Suppressor macrophage treated with lipopolysaccharide for 4 hours (primary cell): ENCODE measurements at regions not wholly inside any gene's neighbourhood (a gene's known extent, or its start where the extent isn't known, plus 50 kb on each side); places are given as distances from the start of the nearest gene placed in this dataset.
"Not testable (repeated sequence)": the region's sequence is repeated elsewhere in the genome, so short reads cannot be mapped to it uniquely, and the experiment has no call there.

Source experiments
- DNase-seq: peaks from one replicate; pipeline ENCODE4 v3.0.0-alpha.2; 2020

DNA sequence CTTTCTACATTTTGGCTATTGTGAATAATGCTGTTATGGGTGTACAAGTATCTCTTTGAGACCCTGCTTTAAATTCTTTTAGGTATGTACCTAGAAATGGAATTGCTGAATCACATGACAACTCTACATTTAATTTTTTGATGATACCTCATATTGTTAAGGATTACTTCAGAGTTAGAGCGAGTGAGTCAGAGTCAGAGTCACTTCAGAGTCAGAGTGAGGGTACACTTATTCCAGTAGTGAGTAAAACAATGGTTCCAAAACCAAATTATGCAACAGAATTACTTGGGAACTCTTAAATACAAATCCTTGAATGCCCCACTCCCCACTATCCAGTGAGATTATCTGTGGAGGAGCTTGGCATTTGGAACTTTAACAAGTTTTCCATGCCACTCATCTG, 50.3 kb upstream of the SNRK start:
- DNase-seq, result no peak

DNA sequence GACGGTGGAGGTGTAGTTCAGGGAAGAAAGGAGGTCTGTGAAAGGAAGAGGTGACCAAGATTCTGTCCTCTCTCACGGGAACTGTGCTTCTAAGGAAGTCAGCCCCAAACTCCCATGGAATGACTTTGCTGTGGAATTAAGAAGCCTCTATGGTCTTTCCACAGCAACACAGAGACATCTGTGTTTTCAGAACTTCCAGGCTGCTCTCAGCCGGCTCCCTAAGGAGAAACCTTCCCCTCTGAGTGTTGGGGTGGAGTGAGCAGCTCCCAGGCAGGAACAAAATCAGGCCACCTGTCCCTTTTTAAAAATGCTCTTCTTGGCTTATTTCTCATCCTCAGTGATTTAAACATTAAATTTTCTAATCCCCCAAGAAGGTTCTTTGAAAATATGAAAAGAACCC, 53.3 kb upstream of the SNRK start:
- DNase-seq, result no peak

DNA sequence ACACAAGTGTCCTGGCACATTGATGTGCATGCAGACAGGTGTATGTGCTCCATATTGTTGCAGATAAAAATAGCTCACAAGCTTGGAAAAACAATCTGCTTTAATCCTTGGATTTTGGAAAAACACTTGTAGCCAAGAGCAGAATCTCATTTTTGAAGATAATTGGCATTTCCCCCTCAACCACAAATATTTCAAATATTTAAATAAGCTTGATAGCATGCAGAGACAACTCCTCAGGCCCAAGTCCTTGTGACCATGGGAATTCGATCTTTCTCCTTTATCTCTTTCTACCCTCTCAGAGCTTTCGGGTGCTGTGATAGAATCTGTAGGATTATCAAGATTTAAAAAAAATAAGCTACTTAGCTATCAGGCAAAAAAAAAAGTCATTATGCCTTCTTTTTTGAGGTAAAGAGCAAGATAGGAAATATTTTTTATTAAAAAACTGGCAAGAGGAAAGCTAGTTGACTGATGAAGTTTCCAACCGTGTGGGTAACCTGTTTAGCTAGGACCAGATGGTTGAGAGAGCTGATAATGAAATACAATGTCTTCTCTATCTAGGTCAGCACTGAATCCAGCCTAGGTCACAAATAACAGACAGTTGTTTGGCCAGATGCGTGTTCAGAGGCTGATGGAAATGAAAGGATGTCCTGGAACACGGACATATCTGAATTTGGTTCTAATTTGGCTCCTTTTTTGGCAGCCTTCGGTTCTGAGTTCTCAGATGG, 54.9 kb upstream of the SNRK start:
- DNase-seq, result no peak

DNA sequence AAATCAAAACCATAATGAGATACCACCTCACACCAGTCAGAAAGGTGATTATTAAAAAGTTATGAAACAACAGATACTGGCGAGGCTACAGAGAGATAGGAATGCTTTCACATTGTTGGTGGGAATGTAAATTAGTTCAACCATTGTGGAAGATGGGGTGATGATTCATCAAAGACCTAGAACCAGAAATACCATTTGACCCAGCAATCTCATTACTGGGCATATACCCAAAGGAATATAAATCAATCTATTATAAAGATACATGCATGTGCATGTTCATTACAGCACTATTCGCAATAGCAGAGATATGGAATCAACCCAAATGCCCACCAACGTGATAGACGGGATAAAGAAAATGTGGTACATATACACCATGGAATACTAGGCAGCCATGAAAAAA, 56.5 kb upstream of the SNRK start:
- DNase-seq, result not testable (repeated sequence)

DNA sequence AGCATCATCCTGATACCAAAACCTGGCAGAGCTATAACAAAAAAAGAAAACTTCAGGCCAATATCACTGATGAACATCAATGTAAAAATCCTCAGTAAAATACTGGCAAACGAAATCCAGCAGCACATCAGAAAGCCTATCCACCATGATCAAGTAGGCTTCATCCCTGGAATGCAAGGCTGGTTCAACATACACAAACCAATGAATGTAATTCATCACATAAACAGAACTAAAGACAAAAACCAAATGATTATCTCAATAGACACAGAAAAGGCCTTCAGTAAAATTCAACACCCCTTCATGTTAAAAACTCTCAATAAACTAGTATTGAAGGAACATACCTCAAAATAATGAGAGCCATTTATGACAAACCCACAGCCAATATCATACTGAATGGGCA, 58.7 kb upstream of the SNRK start:
- not testable (repeated sequence) for DNase-seq

DNA sequence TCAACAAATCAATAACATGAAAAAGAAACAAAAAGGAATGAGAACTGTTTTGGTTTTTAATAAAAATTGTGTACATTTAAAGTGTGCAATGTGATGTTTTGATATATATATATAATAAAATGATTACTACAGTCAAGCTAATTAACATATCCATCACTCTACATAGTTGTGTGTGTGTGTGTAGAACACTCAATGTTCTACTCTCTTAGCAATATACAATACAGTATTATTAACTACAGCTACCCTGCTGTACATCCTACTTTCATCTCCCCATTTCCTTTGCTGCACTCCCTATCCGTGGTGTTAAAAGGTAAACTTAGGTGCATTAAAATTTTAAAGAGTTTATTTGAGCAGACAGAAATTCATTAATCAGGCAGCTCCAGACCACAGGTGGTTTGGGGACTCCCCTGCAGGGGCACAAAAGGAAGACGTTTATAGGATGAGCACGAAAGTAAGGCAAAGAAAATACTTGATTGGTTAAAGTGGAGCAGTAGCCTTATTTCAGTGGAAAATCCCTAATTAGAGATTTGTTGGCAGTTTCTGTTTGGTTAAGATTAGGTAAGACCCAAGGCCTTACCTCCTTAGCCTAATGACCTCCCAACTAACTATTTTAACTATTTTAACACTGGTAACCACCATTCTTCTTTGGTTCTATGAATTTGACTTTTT, 61.8 kb upstream of the SNRK start:
- DNase-seq, result no peak

DNA sequence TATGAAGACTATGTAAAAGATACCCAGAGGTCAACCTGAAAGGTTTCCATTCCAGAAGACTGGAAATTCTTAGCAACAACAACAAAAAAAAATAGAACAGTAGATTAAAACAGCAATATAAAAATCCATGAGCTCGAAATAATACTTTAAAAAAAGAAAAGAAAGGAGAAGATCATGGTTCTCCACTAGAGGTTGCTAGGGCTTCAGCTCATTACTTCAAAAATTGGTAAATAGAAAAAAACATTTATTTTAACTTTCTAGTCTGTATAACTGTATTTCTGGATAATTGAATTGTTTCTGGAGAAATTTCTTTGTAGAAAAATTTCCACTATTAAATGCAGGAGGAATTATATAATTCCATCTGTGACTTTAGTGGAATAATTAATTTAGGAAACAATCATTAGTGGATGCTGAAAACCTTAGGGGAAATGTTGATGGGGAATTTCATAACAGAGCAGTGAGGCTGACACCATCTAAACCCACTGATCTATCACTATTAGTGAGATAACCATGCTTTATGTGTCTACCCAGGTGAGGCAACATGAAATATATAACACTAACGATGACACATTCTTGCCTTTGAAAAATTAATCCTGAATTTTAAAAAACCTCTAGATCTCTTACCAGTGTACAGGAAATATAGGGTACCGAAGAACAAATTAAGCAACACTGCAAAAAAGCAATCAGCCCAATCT, 62.5 kb upstream of the SNRK start:
- DNase-seq, result peak; percentile 22

DNA sequence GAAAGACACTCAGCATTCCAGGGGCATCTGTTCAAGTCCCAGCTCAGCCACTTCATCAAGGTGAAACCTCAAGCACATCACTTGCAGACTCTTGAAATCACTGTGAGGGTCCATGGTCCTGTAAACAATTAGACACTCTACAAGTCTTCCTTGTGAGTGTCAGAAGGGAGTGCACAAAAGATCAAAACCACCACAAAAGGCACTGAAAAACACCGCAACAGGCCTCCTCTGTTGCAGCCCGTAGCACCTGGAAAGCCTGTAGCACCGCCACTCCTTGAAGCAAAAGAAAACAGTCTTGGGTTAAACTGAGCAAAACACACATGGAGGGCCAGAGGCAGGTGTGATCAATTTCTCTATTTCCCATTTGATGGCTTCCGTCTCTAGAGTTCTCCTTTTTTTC, 63.8 kb upstream of the SNRK start:
- DNase-seq, result no peak

DNA sequence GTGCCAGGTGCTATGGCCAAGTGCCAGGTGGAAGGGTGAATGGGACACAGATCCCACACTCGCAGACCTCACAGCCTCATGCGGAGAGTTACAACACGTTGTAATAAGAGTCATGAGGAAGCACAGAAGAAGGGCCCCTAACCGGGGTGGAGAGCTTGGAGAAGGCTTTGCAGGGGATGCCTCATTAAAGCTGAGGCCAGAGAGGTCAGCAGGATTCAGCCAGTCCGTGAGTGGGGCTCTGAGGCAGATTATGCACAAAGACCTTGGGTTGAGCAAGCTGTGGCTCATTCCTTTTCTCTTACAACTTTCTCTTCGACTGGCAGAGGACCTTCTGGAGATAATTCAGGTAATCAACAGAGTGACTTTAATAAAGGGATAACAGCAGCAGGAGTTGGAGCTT, 65.3 kb upstream of the SNRK start:
- DNase-seq, result no peak

DNA sequence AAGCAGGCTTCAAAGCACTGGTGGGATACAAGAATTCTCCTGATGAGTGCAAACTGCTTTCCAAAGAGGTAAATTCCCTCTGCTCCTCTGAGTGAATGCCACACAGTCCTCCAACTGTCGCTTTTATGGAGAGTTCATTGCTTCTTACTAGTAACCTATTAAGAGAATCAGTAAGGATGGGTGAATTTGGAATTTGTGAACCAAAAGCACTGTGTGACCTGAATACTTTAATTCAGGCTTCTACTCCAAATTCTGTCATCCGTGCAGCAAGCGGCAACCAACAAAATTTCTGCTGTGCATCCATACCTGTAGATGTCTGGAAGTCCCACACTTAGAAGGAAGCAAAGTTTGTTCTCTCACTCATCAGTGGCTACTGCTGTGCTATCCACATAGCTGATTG, 66.7 kb upstream of the SNRK start:
- no peak for DNase-seq

DNA sequence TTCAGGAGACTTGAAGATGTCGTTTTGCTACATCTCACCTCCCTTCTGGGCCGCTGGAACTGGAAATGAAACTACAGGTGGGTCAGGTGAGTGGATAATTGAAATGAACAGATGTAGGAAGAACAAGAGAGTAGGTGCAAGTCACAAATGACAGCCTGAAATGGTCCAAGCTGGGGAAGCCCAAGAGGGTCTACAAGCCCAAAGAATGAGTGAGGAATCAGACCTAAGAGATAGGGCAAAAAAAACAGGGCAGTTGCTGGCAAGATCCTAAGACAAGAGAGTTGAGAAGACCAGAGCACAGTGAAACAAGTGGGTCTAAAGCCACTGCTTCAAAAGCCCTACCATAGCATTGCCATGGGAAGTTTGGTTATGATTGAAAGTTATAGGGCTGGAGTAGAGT, 67.4 kb upstream of the SNRK start:
- DNase-seq, result no peak

DNA sequence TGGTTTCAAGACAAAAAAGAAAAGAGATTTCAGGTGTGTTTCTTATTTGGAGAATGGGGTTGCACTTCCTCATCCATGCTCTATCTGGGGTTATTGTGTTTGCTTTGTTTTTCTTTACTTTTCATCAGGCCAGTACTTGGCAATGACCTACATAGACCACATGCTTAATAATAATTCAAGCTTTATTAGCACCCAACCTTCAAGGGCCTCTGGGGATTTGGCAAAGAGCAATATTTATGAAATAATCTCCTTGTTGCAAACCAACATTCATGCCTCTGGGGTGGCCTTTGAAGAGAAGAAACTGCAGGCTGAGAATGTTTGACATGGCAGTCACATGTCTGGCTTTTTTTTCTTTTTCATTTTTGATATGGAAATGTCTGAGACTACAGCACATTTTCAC, 68.2 kb upstream of the SNRK start:
- DNase-seq, result no peak

DNA sequence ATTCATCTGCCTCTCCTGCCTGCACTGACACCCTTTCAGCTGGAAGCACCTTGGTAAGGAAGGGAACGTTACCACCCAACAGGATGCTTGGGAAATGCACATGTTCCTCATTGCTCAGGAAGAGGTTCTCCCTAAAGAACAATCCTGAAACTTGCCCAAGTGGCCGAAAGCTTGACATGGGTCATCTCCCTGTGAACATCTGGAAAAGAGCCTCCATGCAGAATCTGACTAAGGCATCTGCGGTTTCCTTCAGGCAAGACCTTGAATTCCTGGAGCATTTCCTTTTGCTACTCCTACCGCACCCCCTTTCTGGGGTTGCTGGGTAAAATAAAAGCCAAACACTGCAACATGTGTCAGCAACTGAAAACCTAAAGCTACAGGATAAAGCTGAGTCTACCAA, 68.7 kb upstream of the SNRK start:
- no peak for DNase-seq

DNA sequence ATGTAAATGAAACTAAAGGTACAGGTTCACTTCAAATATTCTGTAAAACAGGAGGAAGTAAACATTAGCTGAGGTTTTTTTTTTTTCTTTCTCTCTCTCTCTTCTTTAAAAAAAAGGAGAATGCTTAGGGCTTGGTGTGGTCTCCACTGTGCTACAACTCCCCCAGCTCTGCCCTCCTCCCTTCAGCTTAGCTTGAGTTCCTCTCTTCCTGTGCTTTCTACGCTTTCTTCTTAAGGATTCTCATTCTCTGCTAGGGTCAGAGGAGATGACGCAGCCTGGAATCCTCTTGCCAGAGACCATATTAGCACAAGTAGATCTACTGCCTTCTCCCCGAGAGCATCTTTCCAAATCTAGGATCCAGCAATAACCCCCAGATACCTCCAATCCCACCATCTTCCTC, 69.1 kb upstream of the SNRK start:
- no peak for DNase-seq

DNA sequence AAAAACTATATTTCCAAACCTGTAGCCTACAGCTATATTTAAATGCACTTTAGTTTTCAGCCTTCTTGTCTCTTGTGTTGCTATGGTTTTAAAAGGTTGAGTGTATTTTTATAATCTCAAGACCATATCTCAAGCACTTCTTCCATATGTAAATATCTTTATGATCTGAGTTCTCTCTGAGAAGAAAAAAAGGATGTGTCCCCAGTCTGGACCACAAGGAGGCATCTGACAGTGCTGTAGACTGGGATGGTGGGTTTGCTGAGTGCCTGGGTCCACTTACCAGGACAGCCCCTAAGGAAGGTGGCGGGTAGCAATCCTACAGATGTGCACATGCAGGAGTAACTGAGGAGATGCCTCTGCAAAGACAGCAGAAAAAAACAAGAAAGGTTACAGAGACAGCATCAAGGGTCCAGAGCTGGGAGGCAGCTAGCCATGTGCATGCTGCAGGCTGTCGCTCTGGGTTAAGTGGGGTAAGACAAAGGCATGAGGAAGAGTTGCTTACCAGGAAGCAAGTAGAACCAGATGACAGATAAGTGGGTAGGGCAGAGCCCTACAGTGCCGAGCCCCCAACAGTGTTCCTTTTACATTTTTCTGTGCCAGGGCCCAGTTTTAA, 70.6 kb upstream of the SNRK start:
- no peak for DNase-seq

DNA sequence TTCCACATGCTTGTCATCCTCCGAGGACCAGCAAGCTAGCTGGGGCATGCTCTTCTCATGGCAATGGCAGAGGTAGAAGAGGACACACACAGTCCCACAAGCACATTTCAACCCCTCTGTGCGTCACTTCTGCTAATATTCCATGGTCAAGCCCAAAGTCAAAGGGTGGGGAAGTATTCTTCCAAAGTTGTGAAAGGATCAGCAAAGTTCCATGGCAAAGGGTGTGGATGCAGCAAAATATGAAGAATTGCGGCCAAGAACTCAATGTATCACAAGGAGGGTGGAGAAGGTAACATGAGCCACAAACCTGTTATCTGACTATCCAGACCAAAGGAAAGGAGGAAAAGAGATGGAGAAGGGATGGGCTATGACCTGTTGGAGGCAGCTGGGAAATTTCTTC, 71.2 kb upstream of the SNRK start:
- DNase-seq, result no peak

DNA sequence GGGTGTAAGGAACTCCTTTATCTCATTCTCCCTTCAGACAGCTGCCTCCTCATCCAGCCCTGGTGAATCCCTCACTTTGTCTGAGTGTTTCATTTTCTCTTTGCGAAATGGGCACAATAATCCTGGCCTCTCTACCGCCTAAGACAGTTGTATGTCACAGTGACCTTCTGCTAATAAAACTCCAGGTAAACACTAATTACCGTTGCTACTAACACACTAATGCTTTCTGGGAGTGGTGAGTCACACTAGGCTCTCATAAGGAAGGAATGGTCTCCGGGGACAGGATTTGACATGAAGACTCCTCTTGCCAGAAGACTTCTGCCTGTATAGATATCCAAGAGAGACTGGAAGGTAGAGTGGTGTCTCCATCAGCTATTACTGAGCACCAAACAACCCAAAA, 71.7 kb upstream of the SNRK start:
- no peak for DNase-seq

DNA sequence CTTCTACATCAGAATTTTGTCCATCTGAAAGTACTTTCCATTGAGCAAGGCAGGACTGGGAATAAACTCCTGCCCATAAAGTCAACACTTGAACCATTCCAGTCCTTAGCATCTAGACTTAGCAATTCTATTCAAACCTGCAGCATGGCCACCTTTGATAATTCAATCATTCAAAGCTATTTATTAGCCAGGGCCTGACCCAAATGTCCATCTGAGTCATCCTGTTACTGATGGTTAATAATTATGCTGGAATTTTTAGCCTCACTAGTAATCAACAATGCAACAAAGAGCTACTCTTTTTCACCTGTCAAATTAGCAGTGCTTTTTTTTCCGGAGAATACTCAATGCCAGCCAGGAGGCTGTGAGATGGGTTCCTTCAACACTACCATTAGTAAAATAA, 72.7 kb upstream of the SNRK start:
- DNase-seq, result no peak

DNA sequence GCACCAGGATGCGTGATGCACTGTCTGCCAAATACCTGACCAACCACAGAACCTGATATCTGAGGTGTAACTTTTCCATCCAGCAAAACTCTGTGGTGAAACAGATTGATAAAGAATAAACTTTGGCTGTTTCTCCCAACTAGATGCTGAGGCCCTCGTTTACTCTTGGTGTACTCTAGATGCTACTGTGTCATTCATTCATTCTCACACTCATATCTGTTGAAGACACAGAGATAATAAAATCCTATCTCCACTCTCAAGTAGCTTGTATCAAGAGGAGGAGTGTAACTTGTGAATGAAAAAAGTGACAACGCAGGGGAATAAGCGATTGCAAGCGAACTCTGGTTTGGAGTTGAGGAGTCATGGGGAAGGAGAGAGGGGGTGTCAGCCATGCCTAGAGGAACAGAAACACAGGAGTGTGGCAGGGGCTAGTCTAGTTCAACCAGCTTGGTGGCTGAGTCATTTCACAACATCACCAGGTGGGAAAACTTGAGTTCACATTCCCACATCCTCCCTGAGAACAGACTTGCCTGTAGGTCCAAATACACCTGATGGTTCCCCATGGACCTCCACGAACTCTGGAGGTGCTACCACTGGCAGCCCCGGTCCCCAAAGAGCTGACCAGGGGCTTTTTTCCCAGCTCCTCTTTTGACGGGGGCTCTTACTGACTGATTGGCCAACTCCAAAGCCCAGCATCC, 73.3 kb upstream of the SNRK start:
- DNase-seq, result no peak

DNA sequence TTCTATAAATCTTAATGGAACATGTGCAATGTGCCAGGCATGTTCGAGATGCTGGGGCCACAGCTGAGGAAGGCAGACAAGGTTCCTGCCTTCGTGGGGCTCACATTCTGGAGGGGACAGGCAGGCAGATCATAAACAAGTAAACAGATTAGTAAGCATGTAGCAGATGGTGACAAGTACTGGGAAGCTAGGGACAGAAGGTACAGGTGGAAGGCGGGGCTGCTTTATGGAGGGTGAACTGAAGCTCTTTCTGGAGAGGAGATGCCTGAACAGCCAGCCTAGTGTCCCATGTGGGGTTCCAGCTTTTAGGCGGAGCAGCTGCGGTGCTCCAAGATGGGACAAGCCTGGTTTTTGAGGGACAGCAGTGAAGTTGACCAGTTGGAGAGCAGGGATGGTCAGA, 74.7 kb upstream of the SNRK start:
- DNase-seq, result no peak

DNA sequence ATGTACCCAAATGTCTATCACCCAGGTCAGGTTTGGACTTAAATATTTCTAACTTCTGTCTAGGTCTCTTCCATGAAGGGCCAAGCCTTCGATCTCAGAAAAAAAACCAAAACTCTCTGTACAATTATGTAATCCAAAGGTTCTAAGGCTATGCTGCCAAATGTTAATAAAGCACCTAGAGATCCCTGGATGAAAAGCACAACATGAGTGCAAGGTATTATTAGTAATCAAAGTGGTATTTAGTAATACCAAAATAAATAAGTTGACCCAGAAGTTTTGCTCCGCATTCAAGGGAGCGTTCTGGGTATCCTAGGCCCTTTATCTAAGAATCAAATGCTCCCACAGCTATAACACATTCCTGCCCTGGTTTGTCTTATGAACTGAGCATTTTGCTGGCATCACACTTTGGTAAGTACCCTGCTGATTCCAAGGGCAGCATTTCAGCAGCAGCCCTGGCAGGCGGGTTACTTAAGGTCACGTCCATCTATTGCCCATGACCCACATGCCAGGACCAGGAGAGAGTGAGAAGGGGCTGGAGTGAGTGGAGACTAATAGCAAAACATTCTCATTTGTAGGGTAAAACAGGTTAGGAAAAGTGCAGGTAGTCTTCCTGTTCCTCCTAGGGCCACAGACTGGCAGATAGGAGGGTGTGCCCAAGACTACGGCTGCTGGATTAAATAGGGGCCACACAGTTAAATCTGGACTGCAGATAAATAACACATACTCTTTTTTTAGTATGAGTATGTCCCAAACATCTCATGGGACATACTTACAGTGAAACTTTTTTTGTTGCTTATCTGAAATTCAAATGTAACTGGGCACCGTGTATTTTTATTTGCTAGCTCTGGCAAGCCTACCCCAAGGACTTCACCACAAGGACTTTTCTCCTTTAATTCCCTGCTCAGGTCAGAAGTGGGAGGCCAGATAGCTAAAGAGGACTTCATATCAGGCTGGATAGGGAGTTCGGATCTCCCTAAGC, 76.0 kb upstream of the SNRK start:
- DNase-seq, result no peak

DNA sequence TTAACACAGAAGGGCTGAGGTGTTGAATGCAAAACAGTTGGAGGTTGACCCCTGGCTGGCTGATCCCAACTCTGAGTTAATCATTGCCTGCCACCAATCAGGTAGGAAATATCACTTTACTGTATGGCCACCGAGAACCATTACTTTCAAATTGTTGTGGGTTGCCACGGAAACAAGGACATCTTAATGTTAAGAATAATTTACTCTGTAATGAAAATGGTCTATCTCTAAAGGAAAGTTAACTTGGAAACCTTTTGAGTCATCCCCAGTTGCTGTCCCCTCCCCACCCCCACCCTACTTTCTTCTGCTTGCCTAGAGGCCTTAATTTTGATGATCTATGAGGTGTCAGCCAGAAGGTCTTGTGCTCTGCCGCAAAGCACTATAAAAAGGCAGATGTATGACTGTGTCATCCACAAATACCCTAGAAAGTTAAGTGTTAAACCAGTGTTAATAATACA, 78.7 kb upstream of the SNRK start:
- DNase-seq, result no peak
